ENCODE measurements at regions not wholly inside any gene's neighbourhood (a gene's known extent, or its start where the extent isn't known, plus 50 kb on each side); places are given as distances from the start of the nearest gene placed in this dataset.
"Not testable (repeated sequence)": the region's sequence is repeated elsewhere in the genome, so short reads cannot be mapped to it uniquely, and the experiment has no call there.

GRCh38 chr16:79834003-79834402 is 233.5 kb upstream of the MAF start:
- TF ChIP-seq, protein P1, sequence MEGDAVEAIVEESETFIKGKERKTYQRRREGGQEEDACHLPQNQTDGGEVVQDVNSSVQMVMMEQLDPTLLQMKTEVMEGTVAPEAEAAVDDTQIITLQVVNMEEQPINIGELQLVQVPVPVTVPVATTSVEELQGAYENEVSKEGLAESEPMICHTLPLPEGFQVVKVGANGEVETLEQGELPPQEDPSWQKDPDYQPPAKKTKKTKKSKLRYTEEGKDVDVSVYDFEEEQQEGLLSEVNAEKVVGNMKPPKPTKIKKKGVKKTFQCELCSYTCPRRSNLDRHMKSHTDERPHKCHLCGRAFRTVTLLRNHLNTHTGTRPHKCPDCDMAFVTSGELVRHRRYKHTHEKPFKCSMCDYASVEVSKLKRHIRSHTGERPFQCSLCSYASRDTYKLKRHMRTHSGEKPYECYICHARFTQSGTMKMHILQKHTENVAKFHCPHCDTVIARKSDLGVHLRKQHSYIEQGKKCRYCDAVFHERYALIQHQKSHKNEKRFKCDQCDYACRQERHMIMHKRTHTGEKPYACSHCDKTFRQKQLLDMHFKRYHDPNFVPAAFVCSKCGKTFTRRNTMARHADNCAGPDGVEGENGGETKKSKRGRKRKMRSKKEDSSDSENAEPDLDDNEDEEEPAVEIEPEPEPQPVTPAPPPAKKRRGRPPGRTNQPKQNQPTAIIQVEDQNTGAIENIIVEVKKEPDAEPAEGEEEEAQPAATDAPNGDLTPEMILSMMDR (conservative IDR thresholded peaks at IDR 0.05; ENCODE audit: low read length), result not testable (repeated sequence)
- TF ChIP-seq EZH2phosphoT487 (IDR thresholded peaks at IDR 0.05; ENCODE audit: borderline replicate concordance), result not testable (repeated sequence)
